K562 (cell line): ENCODE measurements at regions not wholly inside any gene's neighbourhood (a gene's known extent, or its start where the extent isn't known, plus 50 kb on each side); places are given as distances from the start of the nearest gene placed in this dataset.

Experiments
- ATAC-seq: fragments of 200-7000 bp; cut with Tn5 transposase; 3 replicates; pipeline ENCODE4 v1.9.1; 2020; ENCODE audit warnings: moderate library complexity
- BruUV-seq: library from RNA; stranded (reverse); fragments of 400-500 nt; replicated peaks from 2 replicates; lab custom pipeline; 2021; lab: Mats Ljungman, UMichigan
- CTCF ChIA-PET: fragments of 300-600 bp; formaldehyde crosslinking; extraction: SDS; loops from one replicate; lab custom pipeline; 2021; ENCODE audit warnings: low intra/inter-chr PET ratio; lab: Yijun Ruan, JAX
- POLR2A ChIA-PET: fragments of 300-600, 350-650 bp; sonication (Branson Sonifier 250); formaldehyde crosslinking; extraction: SDS; loops from one replicate; lab custom pipeline; 2021; ENCODE audit warnings: antibody characterized with exemption, inconsistent platforms; lab: Yijun Ruan, JAX
- DNase-seq, 4 experiments: peaks; one replicate each; pipeline versions ENCODE4 v3.0.0 to v3.0.0-alpha.2; 2011 to 2018; ENCODE audit warnings: low spot score in 3 of 4, mixed read lengths in 3 of 4; ENCODE audit errors: extremely low read depth in 1 of 4
- FAIRE-seq: peaks from 2 replicates; lab custom pipeline; 2011; peaks lifted over from hg19 to GRCh38; lab: Jason Lieb, UNC
- H2AFZ ChIP-seq: 2 replicates; pipeline ENCODE4 v1.6.0; 2011; ENCODE audit warnings: low read depth, low read length, control low read depth, inconsistent platforms
- H3K27ac ChIP-seq: fragments of 200-600 bp; 3 replicates; pipeline ENCODE4 v1.8.0; 2011; ENCODE audit warnings: low read depth, mild to moderate bottlenecking, control low read depth, inconsistent platforms, low read length, moderate library complexity, mixed read lengths; ENCODE audit errors: extremely low read depth
- H3K27me3 ChIP-seq, 2 experiments: fragments of 300-600 bp in 1 of 2; 2 replicates in 1 of 2; 3 replicates in 1 of 2; pipeline versions ENCODE4 v1.6.0 to v1.8.0; 2011; ENCODE audit warnings: inconsistent platforms in 2 of 2, low read length in 2 of 2, mild to moderate bottlenecking in 1 of 2, mixed read lengths in 1 of 2, moderate library complexity in 1 of 2; ENCODE audit not compliant: control insufficient read depth in 2 of 2, insufficient read depth in 2 of 2
- H3K36me3 ChIP-seq: fragments of 300-600 bp; 3 replicates; pipeline ENCODE4 v1.8.0; 2011; ENCODE audit warnings: mild to moderate bottlenecking, low read length, inconsistent platforms; ENCODE audit not compliant: control insufficient read depth, insufficient read depth
- H3K4me1 ChIP-seq, 2 experiments: fragments of 200-600 bp in 1 of 2; replicated peaks in 1 of 2; 2 replicates in 1 of 2; 3 replicates in 1 of 2; pipeline versions ENCODE4 v1.5.1 to v1.8.0; 2011; ENCODE audit warnings: inconsistent platforms in 2 of 2, low read length in 2 of 2, mild to moderate bottlenecking in 1 of 2, mixed read lengths in 1 of 2, moderate library complexity in 1 of 2; ENCODE audit not compliant: control insufficient read depth in 2 of 2, insufficient read depth in 2 of 2
- H3K4me2 ChIP-seq: 2 replicates; pipeline ENCODE4 v1.6.1; 2011; ENCODE audit warnings: low read length, control low read depth, inconsistent platforms, mixed read lengths; ENCODE audit not compliant: insufficient read depth
- H3K4me3 ChIP-seq: fragments of 200-600 bp; sonication (generic), shearing (Covaris generic); 2 replicates; pipeline ENCODE4 v1.5.1; 2016; ENCODE audit warnings: control low read depth, inconsistent platforms
- H3K79me2 ChIP-seq: fragments of 200-600 bp; 3 replicates; pipeline ENCODE4 v1.8.0; 2011; ENCODE audit warnings: low read length, inconsistent platforms; ENCODE audit not compliant: control insufficient read depth, insufficient read depth
- H3K9ac ChIP-seq, 2 experiments: 2 replicates each; pipeline versions ENCODE4 v1.6.0 to v1.6.1; 2011; ENCODE audit warnings: low read depth in 2 of 2, low read length in 2 of 2, control low read depth in 1 of 2, inconsistent platforms in 1 of 2, mild to moderate bottlenecking in 1 of 2, mixed read lengths in 1 of 2; ENCODE audit not compliant: insufficient read depth in 1 of 2
- H3K9me1 ChIP-seq: one replicate; pipeline ENCODE4 v1.6.0; 2011; ENCODE audit warnings: inconsistent platforms, mild to moderate bottlenecking, low read length, moderate library complexity; ENCODE audit not compliant: control insufficient read depth, insufficient read depth
- H3K9me3 ChIP-seq: replicated peaks from 2 replicates; pipeline ENCODE4 v1.5.1; 2011; ENCODE audit warnings: low read depth, low read length, inconsistent platforms; ENCODE audit not compliant: control insufficient read depth, insufficient read depth
- H4K20me1 ChIP-seq: replicated peaks from 2 replicates; pipeline ENCODE4 v1.6.1; 2011; ENCODE audit warnings: low read length, inconsistent platforms, mixed read lengths; ENCODE audit not compliant: control insufficient read depth, insufficient read depth
- RAD21 ChIP-seq, 2 experiments: fragments of 250-450 bp in 1 of 2; fragments of 450-650 bp in 1 of 2; sonication (Bioruptor Pico) in 1 of 2; formaldehyde crosslinking in 1 of 2; IDR thresholded peaks in 1 of 2; conservative IDR thresholded peaks in 1 of 2; 2 replicates each; pipeline versions ENCODE4 v1.4.0 to v1.8.0; 2020 to 2022; ENCODE audit warnings: mild to moderate bottlenecking in 2 of 2, moderate library complexity in 1 of 2
- WGBS: fragments of 100-300 bp; shearing (Covaris generic); methylation state at CpG from one replicate; pipeline ENCODE4 v1.1.6; 2016; ENCODE audit warnings: low coverage, mixed read lengths; ENCODE audit not compliant: insufficient coverage; ENCODE audit errors: missing lambda C conversion rate; 5-methylcytosine and 5-hydroxymethylcytosine counted together
- in situ Hi-C: fragments of 300-500 bp; cut with MboI; formaldehyde crosslinking; loops from 4 replicates; pipeline ENCODE4 v1.15.0; 2018; ENCODE audit warnings: inconsistent platforms, mixed read lengths
- intact Hi-C: fragments of 100-400 bp; cut with micrococcal nuclease; formaldehyde crosslinking; loops from 2 replicates; pipeline ENCODE4 v1.14.2; 2022
- TF ChIP-seq, protein P1 (sequence below): fragments of 250-450 bp; sonication (Bioruptor Pico); IDR thresholded peaks from 2 replicates; pipeline ENCODE4 v1.8.0; 2022; ENCODE audit warnings: inconsistent platforms
- TF ChIP-seq, protein P2 (sequence below), 2 experiments: fragments of 450-650 bp; formaldehyde crosslinking in 1 of 2; IDR thresholded peaks; 2 replicates each; pipeline versions ENCODE4 v1.4.0 to v1.6.1; 2014 to 2020; ENCODE audit warnings: mild to moderate bottlenecking in 2 of 2, borderline replicate concordance in 1 of 2, low read depth in 1 of 2
- TF ChIP-seq, protein P3 (sequence below), 3 experiments: IDR thresholded peaks in 2 of 3; conservative IDR thresholded peaks in 1 of 3; 2 replicates each; pipeline ENCODE4 v1.5.1; 2011 to 2012; ENCODE audit warnings: low read length in 3 of 3, mild to moderate bottlenecking in 3 of 3, control low read depth in 2 of 3, improper control_type of control experiment in 1 of 3, inconsistent platforms in 1 of 3, low read depth in 1 of 3, mixed read lengths in 1 of 3, moderate library complexity in 1 of 3; ENCODE audit not compliant: insufficient read depth in 2 of 3

DNA sequence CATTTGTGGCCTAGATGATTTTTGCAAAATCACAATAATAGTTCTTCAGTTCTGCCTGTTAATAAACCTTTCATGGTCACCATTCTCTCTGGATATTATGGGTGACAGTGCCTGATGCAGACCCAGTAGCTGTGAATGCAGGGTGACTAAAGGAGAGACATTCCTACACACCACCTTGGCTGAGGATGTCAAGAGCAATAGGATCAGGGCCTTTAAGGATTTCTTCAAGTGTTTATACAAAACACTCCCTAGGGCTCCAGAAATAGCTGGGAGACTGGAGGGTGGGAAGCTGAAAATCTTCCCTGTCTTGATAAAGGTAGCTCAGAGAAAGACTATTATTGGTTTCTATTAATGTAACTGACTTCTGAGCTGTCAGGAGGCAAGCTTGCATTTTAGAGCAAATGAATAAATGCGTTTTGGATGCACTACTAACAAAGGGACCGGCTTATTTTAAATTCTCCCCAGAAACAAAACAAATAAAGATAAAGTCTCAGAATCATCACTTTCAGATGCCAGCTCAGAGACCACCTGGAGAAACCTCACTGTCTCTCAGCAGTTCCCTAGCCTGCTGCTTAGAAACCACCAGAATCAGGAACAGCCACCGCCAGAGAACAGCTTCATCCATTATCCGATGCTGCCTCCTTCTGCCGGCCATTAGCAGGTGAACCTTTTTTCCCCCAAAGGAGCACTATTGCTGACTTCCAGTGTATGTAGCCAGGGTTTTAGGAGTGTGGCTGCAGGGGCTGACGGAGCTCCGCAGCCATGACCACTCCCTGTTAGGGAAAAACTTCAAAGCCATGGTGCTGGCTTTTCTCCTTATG lies 171.4 kb upstream of the DYNLRB2 start:
- Histone ChIP-seq H3K27ac (no peak overlapping the region), H3K9ac (no peak overlapping the region), H3K9me1 (no peaks in the 10 kb centered on the region), H3K79me2 (no peaks in the 10 kb centered on the region), H4K20me1 (no peaks in the 10 kb centered on the region), H3K4me1 (no peaks in the 10 kb centered on the region), H3K4me2 (no peak overlapping the region), H3K4me3 (no peak overlapping the region), H3K9me3 (no peaks in the 10 kb centered on the region), H3K27me3 (no peaks in the 10 kb centered on the region), H2AFZ (no peak overlapping the region), H3K36me3 (no peaks in the 10 kb centered on the region)
- intact Hi-C loops: no loop called here
- in situ Hi-C loops: no loop called here
- ChIA-PET CTCF (interaction anchor here (1.7 kb wide), 1 partner anchor 1664 kb away, joined by 4 read pairs; no protein-coding TSS in a partner anchor), POLR2A (interaction anchor here (0.6 kb wide), 1 partner anchor 26 kb away, joined by 3 read pairs; no protein-coding TSS in a partner anchor)
- TF ChIP-seq, protein P1, sequence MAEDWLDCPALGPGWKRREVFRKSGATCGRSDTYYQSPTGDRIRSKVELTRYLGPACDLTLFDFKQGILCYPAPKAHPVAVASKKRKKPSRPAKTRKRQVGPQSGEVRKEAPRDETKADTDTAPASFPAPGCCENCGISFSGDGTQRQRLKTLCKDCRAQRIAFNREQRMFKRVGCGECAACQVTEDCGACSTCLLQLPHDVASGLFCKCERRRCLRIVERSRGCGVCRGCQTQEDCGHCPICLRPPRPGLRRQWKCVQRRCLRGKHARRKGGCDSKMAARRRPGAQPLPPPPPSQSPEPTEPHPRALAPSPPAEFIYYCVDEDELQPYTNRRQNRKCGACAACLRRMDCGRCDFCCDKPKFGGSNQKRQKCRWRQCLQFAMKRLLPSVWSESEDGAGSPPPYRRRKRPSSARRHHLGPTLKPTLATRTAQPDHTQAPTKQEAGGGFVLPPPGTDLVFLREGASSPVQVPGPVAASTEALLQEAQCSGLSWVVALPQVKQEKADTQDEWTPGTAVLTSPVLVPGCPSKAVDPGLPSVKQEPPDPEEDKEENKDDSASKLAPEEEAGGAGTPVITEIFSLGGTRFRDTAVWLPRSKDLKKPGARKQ (CRISPR knock-in tag): no peak
- TF ChIP-seq, protein P2, sequence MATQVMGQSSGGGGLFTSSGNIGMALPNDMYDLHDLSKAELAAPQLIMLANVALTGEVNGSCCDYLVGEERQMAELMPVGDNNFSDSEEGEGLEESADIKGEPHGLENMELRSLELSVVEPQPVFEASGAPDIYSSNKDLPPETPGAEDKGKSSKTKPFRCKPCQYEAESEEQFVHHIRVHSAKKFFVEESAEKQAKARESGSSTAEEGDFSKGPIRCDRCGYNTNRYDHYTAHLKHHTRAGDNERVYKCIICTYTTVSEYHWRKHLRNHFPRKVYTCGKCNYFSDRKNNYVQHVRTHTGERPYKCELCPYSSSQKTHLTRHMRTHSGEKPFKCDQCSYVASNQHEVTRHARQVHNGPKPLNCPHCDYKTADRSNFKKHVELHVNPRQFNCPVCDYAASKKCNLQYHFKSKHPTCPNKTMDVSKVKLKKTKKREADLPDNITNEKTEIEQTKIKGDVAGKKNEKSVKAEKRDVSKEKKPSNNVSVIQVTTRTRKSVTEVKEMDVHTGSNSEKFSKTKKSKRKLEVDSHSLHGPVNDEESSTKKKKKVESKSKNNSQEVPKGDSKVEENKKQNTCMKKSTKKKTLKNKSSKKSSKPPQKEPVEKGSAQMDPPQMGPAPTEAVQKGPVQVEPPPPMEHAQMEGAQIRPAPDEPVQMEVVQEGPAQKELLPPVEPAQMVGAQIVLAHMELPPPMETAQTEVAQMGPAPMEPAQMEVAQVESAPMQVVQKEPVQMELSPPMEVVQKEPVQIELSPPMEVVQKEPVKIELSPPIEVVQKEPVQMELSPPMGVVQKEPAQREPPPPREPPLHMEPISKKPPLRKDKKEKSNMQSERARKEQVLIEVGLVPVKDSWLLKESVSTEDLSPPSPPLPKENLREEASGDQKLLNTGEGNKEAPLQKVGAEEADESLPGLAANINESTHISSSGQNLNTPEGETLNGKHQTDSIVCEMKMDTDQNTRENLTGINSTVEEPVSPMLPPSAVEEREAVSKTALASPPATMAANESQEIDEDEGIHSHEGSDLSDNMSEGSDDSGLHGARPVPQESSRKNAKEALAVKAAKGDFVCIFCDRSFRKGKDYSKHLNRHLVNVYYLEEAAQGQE (IDR thresholded peaks at IDR 0.05; ENCODE audit: borderline replicate concordance): peak; percentile 30; the same call in 1 of the 2 replicates
- TF ChIP-seq, protein P2 (CRISPR knock-in tag; IDR thresholded peaks at IDR 0.05; ENCODE audit: low read depth): no peak
- peak; percentile 50 to 51 for TF ChIP-seq RAD21 (CRISPR knock-in tag; conservative IDR thresholded peaks at IDR 0.05 in 1 of 2, IDR thresholded peaks at IDR 0.05 in 1 of 2)
- TF ChIP-seq, protein P3, sequence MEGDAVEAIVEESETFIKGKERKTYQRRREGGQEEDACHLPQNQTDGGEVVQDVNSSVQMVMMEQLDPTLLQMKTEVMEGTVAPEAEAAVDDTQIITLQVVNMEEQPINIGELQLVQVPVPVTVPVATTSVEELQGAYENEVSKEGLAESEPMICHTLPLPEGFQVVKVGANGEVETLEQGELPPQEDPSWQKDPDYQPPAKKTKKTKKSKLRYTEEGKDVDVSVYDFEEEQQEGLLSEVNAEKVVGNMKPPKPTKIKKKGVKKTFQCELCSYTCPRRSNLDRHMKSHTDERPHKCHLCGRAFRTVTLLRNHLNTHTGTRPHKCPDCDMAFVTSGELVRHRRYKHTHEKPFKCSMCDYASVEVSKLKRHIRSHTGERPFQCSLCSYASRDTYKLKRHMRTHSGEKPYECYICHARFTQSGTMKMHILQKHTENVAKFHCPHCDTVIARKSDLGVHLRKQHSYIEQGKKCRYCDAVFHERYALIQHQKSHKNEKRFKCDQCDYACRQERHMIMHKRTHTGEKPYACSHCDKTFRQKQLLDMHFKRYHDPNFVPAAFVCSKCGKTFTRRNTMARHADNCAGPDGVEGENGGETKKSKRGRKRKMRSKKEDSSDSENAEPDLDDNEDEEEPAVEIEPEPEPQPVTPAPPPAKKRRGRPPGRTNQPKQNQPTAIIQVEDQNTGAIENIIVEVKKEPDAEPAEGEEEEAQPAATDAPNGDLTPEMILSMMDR (IDR thresholded peaks at IDR 0.05 in 2 of 3, conservative IDR thresholded peaks at IDR 0.05 in 1 of 3; ENCODE audit: insufficient read depth in 2 of 3, low read depth in 1 of 3, low read length in 3 of 3): peak in 2 of 3 experiments; percentile 46 to 54; a peak in 4 of 6 replicates
- FAIRE-seq: no peak
- WGBS: 2% methylated on average over 7 of the region's 7 CpGs
- DNase-seq: peak in 1 of 4 experiments; percentile 14
- no TSS peak for BruUV-seq
- ATAC-seq: peak; percentile 65; the same call in 2 of the 3 replicates
